CD4-positive, alpha-beta T cell (primary cell): ENCODE measurements at regions not wholly inside any gene's neighbourhood (a gene's known extent, or its start where the extent isn't known, plus 50 kb on each side); places are given as distances from the start of the nearest gene placed in this dataset.

Experiments used
- ATAC-seq: fragments of 200-7000 bp; cut with Tn5 transposase; one replicate; pipeline ENCODE4 v1.10.0; 2022; ENCODE audit warnings: mild to moderate bottlenecking; ENCODE audit not compliant: poor library complexity
- CTCF ChIA-PET: fragments of 350-600 bp; sonication (Branson Sonifier 250); formaldehyde crosslinking; loops from one replicate; lab custom pipeline; 2021; ENCODE audit warnings: antibody characterized with exemption, inconsistent platforms; lab: Charles Lee
- POLR2A ChIA-PET: fragments of 350-600 bp; sonication (Branson Sonifier 250); formaldehyde crosslinking; loops from one replicate; lab custom pipeline; 2021; ENCODE audit warnings: antibody characterized with exemption, inconsistent platforms; lab: Charles Lee
- DNase-seq, 14 experiments: peaks; one replicate each; pipeline ENCODE4 v3.0.0-alpha.2; 2013 to 2020; ENCODE audit warnings: mixed read lengths in 2 of 14
- H3K27ac ChIP-seq, 2 donors: one replicate each; pipeline versions ENCODE4 v1.5.1 to v1.7.0; 2013; ENCODE audit warnings: low read length in 2 of 2, low read depth in 1 of 2, mild to moderate bottlenecking in 1 of 2
- H3K27me3 ChIP-seq, 2 experiments: 1 replicate in 1 of 2; 2 replicates in 1 of 2; pipeline versions ENCODE4 v1.6.1 to v1.7.0; 2013; ENCODE audit warnings: low read length in 2 of 2, control low read depth in 1 of 2, mild to moderate bottlenecking in 1 of 2, moderate library complexity in 1 of 2; ENCODE audit not compliant: insufficient read depth in 2 of 2, control insufficient read depth in 1 of 2
- H3K36me3 ChIP-seq: one replicate; pipeline ENCODE4 v1.6.1; 2013; ENCODE audit warnings: low read length, control low read depth; ENCODE audit not compliant: insufficient read depth
- H3K4me1 ChIP-seq: one replicate; pipeline ENCODE4 v1.6.1; 2013; ENCODE audit warnings: low read length, control low read depth; ENCODE audit not compliant: insufficient read depth
- H3K4me3 ChIP-seq: one replicate; pipeline ENCODE4 v1.5.1; 2013; ENCODE audit warnings: mild to moderate bottlenecking, low read length, moderate library complexity
- H3K9me3 ChIP-seq, 2 experiments: 1 replicate in 1 of 2; 2 replicates in 1 of 2; pipeline versions ENCODE4 v1.6.1 to v1.7.0; 2013; ENCODE audit warnings: low read length in 2 of 2, mild to moderate bottlenecking in 2 of 2, control low read depth in 1 of 2, moderate library complexity in 1 of 2; ENCODE audit not compliant: control insufficient read depth in 1 of 2, insufficient read depth in 1 of 2
- H3K27ac Mint-ChIP-seq: one replicate; pipeline ENCODE4 v1.8.0; 2020; ENCODE audit warnings: mixed read lengths
- H3K27me3 Mint-ChIP-seq: one replicate; pipeline ENCODE4 v1.8.0; 2021; ENCODE audit warnings: mixed read lengths
- H3K36me3 Mint-ChIP-seq: one replicate; pipeline ENCODE4 v1.8.0; 2021; ENCODE audit warnings: low read depth, mixed read lengths
- H3K4me1 Mint-ChIP-seq: one replicate; pipeline ENCODE4 v1.8.0; 2021; ENCODE audit warnings: low read depth, mixed read lengths
- H3K4me3 Mint-ChIP-seq: one replicate; pipeline ENCODE4 v1.8.0; 2020; ENCODE audit warnings: mild to moderate bottlenecking, mixed read lengths
- H3K9me3 Mint-ChIP-seq: one replicate; pipeline ENCODE4 v1.8.0; 2020; ENCODE audit warnings: mixed read lengths
- CTCF ChIP-seq: fragments of 200-600 bp; IDR thresholded peaks from one replicate; pipeline ENCODE4 v1.8.0; 2022; ENCODE audit warnings: antibody characterized with exemption, mild to moderate bottlenecking
- intact Hi-C, 2 experiments: fragments of 100-400 bp; cut with DNase I in 1 of 2; cut with micrococcal nuclease in 1 of 2; formaldehyde crosslinking; loops; one replicate each; pipeline versions ENCODE4 v1.15.1 to v1.9.0; 2023 to 2025; cut with DNase I, micrococcal nuclease

DNA sequence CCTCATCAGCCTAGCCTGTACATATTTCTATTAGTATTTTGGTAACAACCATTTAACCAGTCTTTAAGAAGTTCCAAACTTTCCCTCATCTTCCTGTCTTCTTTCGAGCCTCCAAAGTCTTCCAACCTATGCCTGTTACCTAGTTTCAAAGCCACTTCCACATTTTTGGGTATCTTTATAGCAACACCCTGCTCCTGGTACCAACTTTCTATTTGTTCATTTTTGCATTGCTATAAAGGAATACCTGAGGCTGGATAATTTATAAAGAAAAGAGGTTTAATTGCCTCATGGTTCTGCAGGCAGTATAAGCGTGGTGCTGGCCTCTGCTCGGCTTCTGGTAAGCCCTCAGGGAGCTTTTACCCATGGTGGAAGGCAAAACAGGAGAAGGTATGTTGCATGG is 578.8 kb upstream of the AUTS2 start:
- intact Hi-C loops, result no loop called here
- Mint-ChIP-seq H3K27ac (no peak overlapping the region), H3K27me3 (no peaks in the 10 kb centered on the region), H3K36me3 (no peaks in the 10 kb centered on the region), H3K9me3 (peaks cover 16% of the 10 kb centered on the region), H3K4me3 (no peak overlapping the region), H3K4me1 (no peaks in the 10 kb centered on the region)
- H3K27ac ChIP-seq, result no peak overlapping the region
- TF ChIP-seq CTCF, result no peak
- no peaks in the 10 kb centered on the region for H3K27me3 ChIP-seq
- H3K4me1 ChIP-seq, result no peaks in the 10 kb centered on the region
- ChIA-PET CTCF (no interaction called here), POLR2A (no interaction called here)
- H3K4me3 ChIP-seq, result no peak overlapping the region
- ATAC-seq (no peak), DNase-seq (no peak)
- H3K36me3 ChIP-seq, result no peaks in the 10 kb centered on the region
- peaks cover 13 to 15% of the 10 kb centered on the region in 2 experiments for H3K9me3 ChIP-seq

DNA sequence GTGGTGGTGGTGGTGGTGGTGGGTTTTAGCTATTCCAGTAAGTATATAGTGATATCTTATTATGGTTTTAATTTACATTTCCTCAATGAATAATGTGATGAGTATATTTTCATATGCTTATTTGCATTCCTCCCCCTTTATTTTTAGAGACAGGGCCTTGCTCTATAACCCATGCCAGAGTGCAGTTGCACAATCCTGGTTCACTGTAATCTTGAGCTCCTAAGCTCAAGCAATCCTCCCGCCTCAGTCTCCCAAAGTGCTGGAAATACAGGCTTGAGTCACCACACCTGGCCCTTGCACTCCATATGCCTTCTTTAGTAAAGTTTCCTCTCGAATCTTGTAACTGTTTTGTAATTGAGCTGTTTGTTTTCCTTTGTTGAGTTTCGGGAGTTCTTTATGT is 577.7 kb upstream of the AUTS2 start:
- Histone ChIP-seq H3K4me3 (no peak overlapping the region), H3K27me3 (no peaks in the 10 kb centered on the region), H3K9me3 (peaks cover 14 to 15% of the 10 kb centered on the region in 2 experiments), H3K4me1 (no peaks in the 10 kb centered on the region), H3K27ac (no peak overlapping the region), H3K36me3 (no peaks in the 10 kb centered on the region)
- no peak for TF ChIP-seq CTCF
- H3K36me3 Mint-ChIP-seq, result no peaks in the 10 kb centered on the region
- H3K27me3 Mint-ChIP-seq, result no peaks in the 10 kb centered on the region
- H3K4me1 Mint-ChIP-seq, result no peaks in the 10 kb centered on the region
- intact Hi-C loops, result no loop called here
- H3K9me3 Mint-ChIP-seq, result peaks cover 16% of the 10 kb centered on the region
- H3K4me3 Mint-ChIP-seq, result no peak overlapping the region
- DNase-seq (no peak), ATAC-seq (no peak)
- CTCF ChIA-PET, result no interaction called here
- H3K27ac Mint-ChIP-seq, result no peak overlapping the region
- POLR2A ChIA-PET, result no interaction called here

GRCh38 chr7:69025249-69025648 is 573.0 kb upstream of the AUTS2 start:
- ChIA-PET POLR2A (no interaction called here), CTCF (no interaction called here)
- no peaks in the 10 kb centered on the region for H3K27me3 ChIP-seq
- H3K27ac ChIP-seq, result no peak overlapping the region
- no peaks in the 10 kb centered on the region for H3K4me1 ChIP-seq
- no peak for TF ChIP-seq CTCF
- DNase-seq (no peak), ATAC-seq (no peak)
- peaks cover 0 to 11% of the 10 kb centered on the region in 2 experiments for H3K9me3 ChIP-seq
- H3K27ac Mint-ChIP-seq, result no peak overlapping the region
- H3K36me3 Mint-ChIP-seq, result no peaks in the 10 kb centered on the region
- intact Hi-C loops, result no loop called here
- no peak overlapping the region for H3K4me3 Mint-ChIP-seq
- no peaks in the 10 kb centered on the region for H3K36me3 ChIP-seq
- peaks cover 11% of the 10 kb centered on the region for H3K9me3 Mint-ChIP-seq
- no peaks in the 10 kb centered on the region for H3K4me1 Mint-ChIP-seq
- no peak overlapping the region for H3K4me3 ChIP-seq
- no peaks in the 10 kb centered on the region for H3K27me3 Mint-ChIP-seq
